OCI-LY3 (cell line): ENCODE measurements at regions not wholly inside any gene's neighbourhood (a gene's known extent, or its start where the extent isn't known, plus 50 kb on each side); places are given as distances from the start of the nearest gene placed in this dataset.
"Not testable (repeated sequence)": the region's sequence is repeated elsewhere in the genome, so short reads cannot be mapped to it uniquely, and the experiment has no call there.

Experiments
- H2AFZ ChIP-seq: fragments of 200-600, 300-600 bp; shearing (Covaris generic); 2 replicates; pipeline ENCODE4 v1.6.0; 2014; ENCODE audit warnings: antibody characterized with exemption, low read depth, low read length
- H3K27ac ChIP-seq: fragments of 200-600, 300-600 bp; sonication (generic); 2 replicates; pipeline ENCODE4 v1.5.1; 2014; ENCODE audit warnings: mild to moderate bottlenecking, low read length, moderate library complexity, mixed read lengths
- H3K27me3 ChIP-seq: fragments of 200-600, 300-600 bp; sonication (generic); 2 replicates; pipeline ENCODE4 v1.6.1; 2014; ENCODE audit warnings: low read depth, low read length, mixed read lengths
- H3K36me3 ChIP-seq: fragments of 200-600, 300-600 bp; sonication (generic); replicated peaks from 2 replicates; pipeline ENCODE3; 2014; ENCODE audit warnings: low read depth, low read length, mixed read lengths
- H3K4me1 ChIP-seq: fragments of 300-600, 200-600 bp; sonication (generic); 2 replicates; pipeline ENCODE4 v1.6.1; 2014; ENCODE audit warnings: low read length, mixed read lengths
- H3K4me2 ChIP-seq: fragments of 200-600, 300-600 bp; sonication (generic); 2 replicates; pipeline ENCODE4 v1.6.1; 2014; ENCODE audit warnings: low read length, mixed read lengths
- H3K4me3 ChIP-seq: fragments of 300-600, 200-600 bp; sonication (generic); 2 replicates; pipeline ENCODE4 v1.5.1; 2014; ENCODE audit warnings: antibody characterized with exemption, mild to moderate bottlenecking, low read length, moderate library complexity
- H3K79me2 ChIP-seq: fragments of 300-600, 200-600 bp; shearing (Covaris generic); 2 replicates; pipeline ENCODE4 v1.6.1; 2014; ENCODE audit warnings: mild to moderate bottlenecking, low read length, mixed read lengths
- H3K9ac ChIP-seq: fragments of 300-600, 200-600 bp; shearing (Covaris generic); 2 replicates; pipeline ENCODE4 v1.6.0; 2014; ENCODE audit warnings: mild to moderate bottlenecking, low read length, moderate library complexity
- H3K9me3 ChIP-seq: fragments of 200-600, 300-600 bp; shearing (Covaris generic); 2 replicates; pipeline ENCODE4 v1.6.1; 2014; ENCODE audit warnings: low read length, mixed read lengths; ENCODE audit not compliant: insufficient read depth
- H4K20me1 ChIP-seq: fragments of 200-600, 300-600 bp; sonication (generic); 2 replicates; pipeline ENCODE4 v1.6.1; 2016; ENCODE audit warnings: low read length, mixed read lengths; ENCODE audit not compliant: insufficient read depth
- EZH2phosphoT487 ChIP-seq: fragments of 200-600 bp; shearing (Covaris generic); IDR thresholded peaks from 2 replicates; pipeline ENCODE4 v1.6.1; 2018; ENCODE audit warnings: antibody characterized with exemption, mixed run types, low read depth
- TF ChIP-seq, protein P1 (sequence below): fragments of 200-600, 300-600 bp; sonication (generic); IDR thresholded peaks from 2 replicates; pipeline ENCODE4 v1.5.1; 2014; ENCODE audit warnings: antibody characterized with exemption, low read length, low read depth

DNA sequence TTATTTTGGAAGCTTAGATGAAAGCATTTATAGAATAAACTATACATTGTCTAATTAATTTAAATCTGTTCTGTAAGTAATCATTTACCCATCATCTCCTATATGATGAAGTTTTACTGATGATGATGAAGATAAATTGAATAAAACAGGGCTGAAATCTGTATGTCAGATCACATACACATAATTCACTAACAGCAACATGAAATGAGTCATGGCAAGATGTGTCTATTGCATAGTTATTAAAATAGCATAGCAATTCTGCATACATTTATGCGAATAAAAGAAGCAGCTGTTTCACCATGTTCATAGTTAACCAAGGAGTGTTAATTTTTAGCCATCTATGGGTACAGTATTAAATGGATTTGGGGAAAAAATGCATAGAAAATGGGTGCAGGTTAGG is 424.9 kb downstream of the LIG4 start:
- Histone ChIP-seq H3K9me3 (no peaks in the 10 kb centered on the region), H4K20me1 (no peaks in the 10 kb centered on the region), H3K4me1 (no peaks in the 10 kb centered on the region), H3K27ac (no peak overlapping the region), H3K9ac (no peak overlapping the region), H3K4me3 (no peak overlapping the region), H2AFZ (no peak overlapping the region), H3K79me2 (no peaks in the 10 kb centered on the region), H3K4me2 (no peak overlapping the region), H3K36me3 (no peaks in the 10 kb centered on the region), H3K27me3 (no peaks in the 10 kb centered on the region)
- TF ChIP-seq, protein P1, sequence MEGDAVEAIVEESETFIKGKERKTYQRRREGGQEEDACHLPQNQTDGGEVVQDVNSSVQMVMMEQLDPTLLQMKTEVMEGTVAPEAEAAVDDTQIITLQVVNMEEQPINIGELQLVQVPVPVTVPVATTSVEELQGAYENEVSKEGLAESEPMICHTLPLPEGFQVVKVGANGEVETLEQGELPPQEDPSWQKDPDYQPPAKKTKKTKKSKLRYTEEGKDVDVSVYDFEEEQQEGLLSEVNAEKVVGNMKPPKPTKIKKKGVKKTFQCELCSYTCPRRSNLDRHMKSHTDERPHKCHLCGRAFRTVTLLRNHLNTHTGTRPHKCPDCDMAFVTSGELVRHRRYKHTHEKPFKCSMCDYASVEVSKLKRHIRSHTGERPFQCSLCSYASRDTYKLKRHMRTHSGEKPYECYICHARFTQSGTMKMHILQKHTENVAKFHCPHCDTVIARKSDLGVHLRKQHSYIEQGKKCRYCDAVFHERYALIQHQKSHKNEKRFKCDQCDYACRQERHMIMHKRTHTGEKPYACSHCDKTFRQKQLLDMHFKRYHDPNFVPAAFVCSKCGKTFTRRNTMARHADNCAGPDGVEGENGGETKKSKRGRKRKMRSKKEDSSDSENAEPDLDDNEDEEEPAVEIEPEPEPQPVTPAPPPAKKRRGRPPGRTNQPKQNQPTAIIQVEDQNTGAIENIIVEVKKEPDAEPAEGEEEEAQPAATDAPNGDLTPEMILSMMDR, result no peak
- no peak for TF ChIP-seq EZH2phosphoT487

DNA sequence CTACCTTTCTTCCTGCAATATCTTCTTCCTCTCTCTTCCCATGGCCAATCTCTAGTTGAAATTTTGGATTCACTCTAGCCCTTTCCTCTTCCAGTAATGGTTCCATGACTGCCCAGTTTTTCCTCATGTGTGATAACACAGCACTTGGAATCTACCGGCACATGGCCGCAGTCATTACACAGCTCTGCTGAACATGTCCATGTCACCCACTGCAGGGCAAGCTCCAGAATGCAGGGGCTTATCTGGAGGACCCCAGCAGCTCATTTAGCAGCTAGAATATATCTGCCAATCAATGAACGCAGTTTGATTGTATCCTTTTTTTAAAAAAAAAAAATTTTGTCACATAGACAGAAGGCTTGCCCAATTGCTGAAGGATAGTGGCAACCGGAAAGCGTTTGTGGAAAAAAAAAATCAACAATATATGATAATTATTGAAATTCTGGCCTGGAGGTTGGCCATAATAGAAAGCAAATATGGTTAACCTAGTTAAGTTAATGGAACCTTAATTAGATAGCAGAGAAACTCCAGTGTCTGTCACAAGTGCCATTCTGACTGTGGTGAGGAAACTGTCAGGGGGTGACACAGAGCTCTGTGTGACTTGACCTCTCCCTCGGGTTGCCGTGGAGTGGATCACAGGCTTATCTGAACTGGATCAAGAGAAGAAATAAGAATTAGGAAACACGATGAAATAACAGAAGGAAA is 426.7 kb downstream of the LIG4 start:
- Histone ChIP-seq H3K27me3 (no peaks in the 10 kb centered on the region), H3K9me3 (no peaks in the 10 kb centered on the region), H3K4me1 (no peaks in the 10 kb centered on the region), H3K79me2 (no peaks in the 10 kb centered on the region), H3K36me3 (no peaks in the 10 kb centered on the region), H3K9ac (no peak overlapping the region), H3K4me3 (no peak overlapping the region), H4K20me1 (no peaks in the 10 kb centered on the region), H3K27ac (no peak overlapping the region), H3K4me2 (no peak overlapping the region), H2AFZ (no peak overlapping the region)
- TF ChIP-seq, protein P1, result no peak
- TF ChIP-seq EZH2phosphoT487, result no peak

DNA sequence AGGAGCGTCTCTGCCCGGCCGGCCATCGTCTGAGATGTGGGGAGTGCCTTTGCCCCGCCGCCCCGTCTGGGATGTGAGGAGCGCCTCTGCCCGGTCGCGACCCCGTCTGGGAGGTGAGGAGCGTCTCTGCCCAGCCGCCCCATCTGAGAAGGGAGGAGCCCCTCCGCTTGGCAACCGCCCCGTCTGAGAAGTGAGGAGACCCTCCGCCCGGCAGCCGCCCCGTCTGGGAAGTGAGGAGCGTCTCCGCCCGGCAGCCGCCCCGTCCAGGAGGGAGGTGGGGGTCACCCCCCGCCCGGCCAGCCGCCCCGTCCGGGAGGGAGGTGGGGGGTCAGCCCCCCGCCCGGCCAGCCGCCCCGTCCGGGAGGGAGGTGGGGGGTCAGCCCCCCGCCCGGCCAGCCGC is 432.7 kb downstream of the LIG4 start:
- not testable (repeated sequence) for H3K9ac ChIP-seq, H3K36me3 ChIP-seq, H3K4me1 ChIP-seq, H3K27me3 ChIP-seq, H4K20me1 ChIP-seq, H2AFZ ChIP-seq, H3K27ac ChIP-seq, H3K9me3 ChIP-seq, H3K4me2 ChIP-seq, H3K4me3 ChIP-seq, H3K79me2 ChIP-seq

DNA sequence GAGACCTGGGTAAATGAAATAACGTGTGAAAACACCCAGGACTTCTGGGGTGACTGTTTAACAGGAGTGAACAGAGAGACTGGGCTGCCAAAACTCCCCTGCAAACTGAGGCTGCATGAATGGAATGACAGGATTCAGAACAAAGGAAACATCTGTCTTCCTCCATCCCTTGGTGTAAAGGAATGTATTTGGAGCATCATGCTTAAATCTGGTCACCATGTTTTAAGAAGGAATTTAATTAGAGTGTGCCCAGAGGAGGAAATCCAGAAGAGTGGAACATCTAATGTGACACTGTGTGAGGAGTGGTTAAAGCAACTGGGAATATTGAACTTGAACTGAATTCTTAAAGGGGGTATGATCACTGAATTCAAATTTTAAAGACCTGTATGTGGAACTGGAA is 437.2 kb downstream of the LIG4 start:
- no peaks in the 10 kb centered on the region for H4K20me1 ChIP-seq

More for the DNA sequence above, 437.2 kb downstream of the LIG4 start:
- H2AFZ ChIP-seq, result no peak overlapping the region
- no peaks in the 10 kb centered on the region for H3K36me3 ChIP-seq
- H3K9me3 ChIP-seq, result no peaks in the 10 kb centered on the region
- H3K27ac ChIP-seq, result no peak overlapping the region
- no peaks in the 10 kb centered on the region for H3K79me2 ChIP-seq
- no peak overlapping the region for H3K4me2 ChIP-seq
- no peak for TF ChIP-seq EZH2phosphoT487
- TF ChIP-seq, protein P1, result no peak
- H3K4me3 ChIP-seq, result no peak overlapping the region
- no peaks in the 10 kb centered on the region for H3K27me3 ChIP-seq
- H3K9ac ChIP-seq, result no peak overlapping the region
- no peaks in the 10 kb centered on the region for H3K4me1 ChIP-seq
